Inferior parietal cortex (tissue), 1 donor: ENCODE measurements at regions not wholly inside any gene's neighbourhood (a gene's known extent, or its start where the extent isn't known, plus 50 kb on each side); places are given as distances from the start of the nearest gene placed in this dataset.
"Not testable (repeated sequence)": the region's sequence is repeated elsewhere in the genome, so short reads cannot be mapped to it uniquely, and the experiment has no call there.

Source experiments
- DNase-seq: peaks from one replicate; pipeline ENCODE4 v3.0.0-alpha.2; 2016; ENCODE audit errors: extremely low spot score

GRCh38 chr4:54852602-54853001 is 194.8 kb downstream of the KIT start:
- DNase-seq = no peak

- DNase-seq = peak; percentile 49
Measured at GRCh38 chr4:54852054-54852453, 194.3 kb downstream of the KIT start.

DNA sequence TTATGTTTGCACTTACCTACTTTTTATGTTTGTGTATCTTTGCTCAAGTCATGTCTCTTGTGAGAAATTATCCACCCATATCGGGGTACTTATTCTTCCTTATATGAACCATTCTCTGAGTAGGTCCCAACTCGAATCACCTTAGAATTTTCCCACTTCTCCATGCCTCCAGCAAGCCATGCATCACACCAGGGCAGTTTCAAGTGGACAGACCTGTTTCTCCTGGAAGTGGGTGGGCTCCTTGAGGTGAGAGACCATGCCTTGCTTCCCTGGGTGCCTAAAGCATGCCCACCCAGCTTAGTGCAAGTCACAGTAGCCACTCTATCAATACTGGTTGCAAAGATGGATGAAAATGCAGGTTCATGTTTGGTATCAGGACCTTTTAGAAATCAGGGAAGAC is 187.2 kb downstream of the KIT start:
- DNase-seq = no peak

GRCh38 chr4:54843946-54844345 is 186.2 kb downstream of the KIT start:
- no peak for DNase-seq

- no peak for DNase-seq
Measured at GRCh38 chr4:54843106-54843505, 185.3 kb downstream of the KIT start.

DNA sequence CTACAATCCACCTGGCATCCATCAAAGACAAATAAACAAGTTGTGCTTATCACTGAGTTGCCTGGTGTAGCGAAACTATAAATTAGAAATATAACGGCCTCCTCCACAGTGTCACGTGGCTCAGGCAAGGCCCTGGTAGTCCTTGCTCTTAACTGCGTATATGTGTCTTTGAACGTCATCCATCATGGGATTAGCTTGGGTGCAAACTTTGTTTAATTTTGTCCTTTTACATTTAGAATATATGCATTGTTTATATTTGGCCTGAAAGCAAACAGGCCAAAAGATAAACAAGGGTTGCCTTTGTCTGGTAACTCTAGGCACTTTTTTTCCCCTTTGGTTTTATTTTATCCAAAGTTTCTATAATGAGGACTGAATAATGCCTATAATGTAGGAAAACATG is 184.9 kb downstream of the KIT start:
- DNase-seq = no peak

- DNase-seq = no peak
Measured at GRCh38 chr4:54842226-54842625, 184.5 kb downstream of the KIT start.

DNA sequence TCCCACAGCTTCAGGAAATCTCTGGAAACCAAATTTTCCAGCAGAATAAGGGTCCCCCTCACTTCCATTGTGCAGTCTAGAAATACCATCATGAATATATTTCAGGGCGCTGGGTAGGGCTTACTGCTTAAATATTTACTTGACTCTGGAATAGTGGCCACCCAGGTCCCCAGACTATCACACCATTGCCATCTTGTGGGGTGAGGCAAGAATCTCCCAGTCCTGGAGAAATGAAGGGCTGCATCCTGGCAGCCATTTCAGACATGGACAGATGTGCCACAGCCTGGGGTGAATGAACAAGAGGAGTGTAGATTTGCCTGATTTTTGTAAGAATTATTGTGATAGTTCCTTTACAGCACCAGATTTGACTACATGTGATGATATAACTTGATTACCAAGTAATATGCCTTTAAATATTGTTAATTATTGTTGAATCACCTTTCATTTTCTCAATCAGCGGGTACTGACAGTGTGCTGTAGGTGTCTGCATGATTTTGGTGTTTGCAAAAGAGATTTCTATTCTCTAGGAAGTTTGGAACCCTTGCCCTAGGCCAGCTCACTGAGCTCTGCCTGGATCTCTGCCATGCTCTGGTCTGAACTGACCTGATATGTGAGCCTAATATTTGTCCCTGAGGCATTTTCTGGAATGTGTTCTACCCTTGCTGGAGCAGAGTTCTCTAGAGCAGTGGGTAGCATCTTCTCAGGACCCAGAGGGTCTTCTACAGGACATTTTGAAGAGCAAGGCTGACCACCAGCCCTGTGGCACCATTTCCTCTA is 183.4 kb downstream of the KIT start:
- no peak for DNase-seq

- no peak for DNase-seq
Measured at GRCh38 chr4:54840430-54840829, 182.7 kb downstream of the KIT start.

DNA sequence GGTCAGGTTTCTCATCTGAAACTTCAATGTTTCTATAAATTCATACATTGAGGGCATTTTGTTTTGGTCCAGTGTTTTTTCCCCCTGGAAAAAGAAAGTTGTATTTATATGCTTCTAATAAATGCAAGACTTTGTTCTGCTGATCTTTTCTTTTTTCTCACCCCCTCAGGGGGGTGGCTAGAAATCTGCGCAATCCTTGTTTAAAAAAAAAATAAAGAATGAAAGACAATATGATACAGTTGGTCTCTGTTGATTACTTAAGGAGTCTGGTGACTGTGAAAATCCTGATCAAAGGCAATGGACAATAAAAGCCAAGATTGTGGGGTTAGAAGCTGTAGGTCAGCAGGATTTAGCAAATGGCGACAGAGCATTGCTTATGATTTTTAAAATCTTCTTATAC is 180.5 kb downstream of the KIT start:
- DNase-seq = no peak

DNA sequence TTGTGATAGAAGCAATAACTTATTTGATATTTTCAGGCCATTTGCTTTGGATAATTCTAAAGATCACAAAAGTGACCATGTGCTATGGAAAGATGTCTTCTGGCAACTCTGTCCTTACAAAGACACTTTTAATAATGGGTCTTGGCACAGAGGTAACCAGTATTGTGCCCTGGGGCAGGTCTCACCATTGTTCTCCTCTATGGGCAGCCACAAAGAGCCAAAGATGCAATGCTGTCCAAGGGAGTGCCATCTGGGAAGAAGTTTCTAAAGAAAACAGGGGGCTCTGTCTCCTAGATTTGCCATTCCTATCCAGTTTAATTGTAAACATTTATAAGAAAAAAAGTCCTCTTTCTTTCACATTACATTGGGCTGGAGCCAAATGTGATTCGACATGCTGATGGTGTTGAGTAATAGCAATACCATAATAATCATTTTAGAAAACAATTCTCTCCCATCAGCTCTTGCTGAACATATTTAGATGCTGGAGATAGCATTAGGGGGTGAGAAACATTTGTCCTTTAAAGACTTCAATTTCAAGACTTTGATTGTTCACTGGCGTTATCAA is 179.9 kb downstream of the KIT start:
- no peak for DNase-seq

DNA sequence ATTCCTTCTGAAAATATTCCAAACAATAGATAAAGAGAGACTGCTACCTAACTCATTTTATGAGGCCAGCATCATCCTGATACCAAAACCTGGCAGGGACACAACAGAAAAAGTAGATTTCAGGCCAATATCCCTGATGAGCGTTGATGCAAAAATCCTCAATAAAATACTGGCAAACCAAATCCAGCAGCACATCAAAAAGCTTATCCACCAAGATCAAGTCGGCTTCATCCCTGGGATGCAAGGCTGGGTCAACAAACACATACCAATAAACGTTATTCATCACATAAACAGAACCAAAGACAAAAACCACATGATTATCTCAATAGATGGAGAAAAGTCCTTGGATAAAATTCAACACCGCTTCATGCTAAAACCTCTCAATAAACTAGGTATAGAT is 170.6 kb downstream of the KIT start:
- DNase-seq = not testable (repeated sequence)

- DNase-seq = no peak
Measured at GRCh38 chr4:54823616-54824015, 165.9 kb downstream of the KIT start.

- DNase-seq = no peak
Measured at GRCh38 chr4:54819034-54819433, 161.3 kb downstream of the KIT start.

DNA sequence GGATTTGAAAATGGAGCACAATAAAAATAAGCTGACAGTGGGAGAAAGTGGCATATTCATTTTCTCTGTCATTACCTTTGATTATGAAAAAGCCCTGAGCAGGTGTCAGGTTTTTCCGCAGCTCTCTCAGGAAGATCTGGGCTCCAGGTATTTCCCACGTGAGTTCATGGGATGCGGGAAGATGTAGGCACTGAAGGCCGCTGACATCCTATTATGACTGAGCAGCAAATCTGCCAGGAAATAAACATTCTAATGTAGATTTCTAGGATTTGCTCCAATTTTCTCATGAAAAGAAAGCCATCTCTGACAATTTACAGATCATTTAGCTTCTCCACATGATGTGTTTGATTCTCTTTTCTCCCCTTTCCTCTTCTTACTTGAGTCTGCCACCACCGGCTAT is 160.7 kb downstream of the KIT start:
- DNase-seq = no peak

DNA sequence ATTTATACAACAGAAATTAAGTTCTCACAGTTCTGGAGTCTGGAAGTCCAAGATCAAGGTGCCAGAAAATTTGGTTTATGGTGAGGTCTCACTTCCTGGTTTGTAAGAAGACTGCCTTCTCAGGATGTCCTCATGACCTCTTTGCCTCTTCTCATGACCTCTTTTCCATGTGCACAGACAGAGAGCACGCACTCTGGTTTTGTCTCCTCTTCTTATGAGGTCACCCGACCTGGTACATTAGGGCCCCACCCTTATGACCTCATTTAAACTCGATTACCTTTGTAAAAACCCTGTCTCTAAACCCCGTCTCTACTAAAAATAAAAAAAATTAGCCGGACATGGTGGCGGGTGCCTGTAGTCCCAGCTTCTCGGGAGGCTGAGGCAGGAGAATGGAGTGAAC is 155.9 kb downstream of the KIT start:
- DNase-seq = no peak

- DNase-seq = no peak
Measured at GRCh38 chr4:54806351-54806750, 148.6 kb downstream of the KIT start.

GRCh38 chr4:54802336-54802735 is 144.6 kb downstream of the KIT start:
- no peak for DNase-seq

- DNase-seq = no peak
Measured at GRCh38 chr4:54800831-54801530, 143.2 kb downstream of the KIT start.

- DNase-seq = no peak
Measured at GRCh38 chr4:54794579-54794978, 136.8 kb downstream of the KIT start.

DNA sequence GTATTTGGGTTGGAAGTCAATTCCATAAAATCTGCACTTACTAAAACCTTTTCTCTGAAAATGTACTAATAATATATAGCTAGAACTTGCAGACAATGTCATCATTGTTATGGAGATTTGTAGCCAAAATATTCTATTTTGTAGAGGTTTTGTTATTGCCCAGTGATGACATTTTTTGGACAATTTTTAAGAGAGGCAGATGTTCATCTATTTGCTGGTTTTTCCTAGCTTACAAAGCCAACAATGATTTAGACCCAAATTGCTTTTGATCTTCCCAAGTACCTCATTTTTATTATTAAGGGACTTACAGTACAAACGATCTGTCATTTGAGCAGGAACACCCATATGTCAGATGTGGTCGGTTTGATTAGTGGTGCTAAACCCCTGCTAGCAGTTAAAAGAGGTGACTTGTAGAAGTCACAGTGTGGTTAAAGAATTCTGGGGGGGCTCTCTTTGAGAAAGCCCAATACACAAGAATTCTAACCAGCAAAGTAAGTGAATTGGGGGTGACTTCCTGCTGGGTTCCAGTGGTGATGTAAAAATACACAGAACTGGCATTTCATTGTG is 136.2 kb downstream of the KIT start:
- no peak for DNase-seq
